Neural cell (in vitro differentiated cells): ENCODE measurements at regions not wholly inside any gene's neighbourhood (a gene's known extent, or its start where the extent isn't known, plus 50 kb on each side); places are given as distances from the start of the nearest gene placed in this dataset.
"Not testable (repeated sequence)": the region's sequence is repeated elsewhere in the genome, so short reads cannot be mapped to it uniquely, and the experiment has no call there.

ENCODE experiments used
- H2AFZ ChIP-seq: fragments of 200-600, 300-800 bp; sonication (generic), shearing (Covaris generic); 2 replicates; pipeline ENCODE4 v1.6.0; 2014; ENCODE audit warnings: low read depth, mild to moderate bottlenecking, antibody characterized with exemption, low read length, moderate library complexity
- H3F3A ChIP-seq: fragments of 200-600 bp; shearing (Covaris generic); 2 replicates; pipeline ENCODE4 v1.6.1; 2016; ENCODE audit warnings: mild to moderate bottlenecking, moderate library complexity, mixed read lengths, antibody characterized with exemption, low read length; ENCODE audit not compliant: insufficient read depth, poor library complexity, severe bottlenecking
- H3K27ac ChIP-seq: fragments of 200-600, 300-800 bp; sonication (generic), shearing (Covaris generic); 2 replicates; pipeline ENCODE4 v1.5.1; 2014; ENCODE audit warnings: mild to moderate bottlenecking, low read length, moderate library complexity
- H3K27me3 ChIP-seq: fragments of 300-800, 200-600 bp; sonication (generic), shearing (Covaris generic); 2 replicates; pipeline ENCODE4 v1.6.0; 2014; ENCODE audit warnings: mild to moderate bottlenecking, low read depth, low read length, moderate library complexity; ENCODE audit not compliant: insufficient read depth
- H3K36me3 ChIP-seq: fragments of 300-800, 200-600 bp; sonication (generic), shearing (Covaris generic); 2 replicates; pipeline ENCODE4 v1.5.1; 2014; ENCODE audit warnings: mild to moderate bottlenecking, antibody characterized with exemption, low read length, moderate library complexity; ENCODE audit not compliant: insufficient read depth
- H3K4me2 ChIP-seq: fragments of 300-800, 200-600 bp; sonication (generic), shearing (Covaris generic); 2 replicates; pipeline ENCODE4 v1.6.0; 2014; ENCODE audit warnings: mild to moderate bottlenecking, low read length
- H3K4me3 ChIP-seq: fragments of 300-800, 200-600 bp; sonication (generic), shearing (Covaris generic); 2 replicates; pipeline ENCODE4 v1.5.1; 2014; ENCODE audit warnings: mild to moderate bottlenecking, low read length, moderate library complexity
- H3K79me2 ChIP-seq: fragments of 200-600 bp; shearing (Covaris generic); replicated peaks from 2 replicates; pipeline ENCODE4 v1.6.0; 2014; ENCODE audit warnings: mild to moderate bottlenecking, low read length, moderate library complexity; ENCODE audit not compliant: insufficient read depth
- H3K9ac ChIP-seq: fragments of 300-800, 200-600 bp; sonication (generic), shearing (Covaris generic); 2 replicates; pipeline ENCODE4 v1.6.1; 2016; ENCODE audit warnings: mild to moderate bottlenecking, low read length, mixed read lengths
- H3K9me2 ChIP-seq: fragments of 200-600 bp; shearing (Covaris generic); 2 replicates; pipeline ENCODE4 v1.6.1; 2016; ENCODE audit warnings: mild to moderate bottlenecking, low read length, mixed read lengths; ENCODE audit not compliant: insufficient read depth
- H3K9me3 ChIP-seq: fragments of 200-600, 300-800 bp; sonication (generic), shearing (Covaris generic); 2 replicates; pipeline ENCODE4 v1.6.1; 2016; ENCODE audit warnings: mild to moderate bottlenecking, mixed run types, low read length, moderate library complexity, mixed read lengths
- H4K20me1 ChIP-seq: fragments of 200-600 bp; shearing (Covaris generic); 2 replicates; pipeline ENCODE4 v1.6.1; 2016; ENCODE audit warnings: mild to moderate bottlenecking, mixed run types; ENCODE audit not compliant: insufficient read depth
- CTCF ChIP-seq: fragments of 450-650 bp; IDR thresholded peaks from 2 replicates; pipeline ENCODE4 v1.5.1; 2014; ENCODE audit warnings: antibody characterized with exemption, mild to moderate bottlenecking, moderate library complexity; ENCODE audit not compliant: poor library complexity, severe bottlenecking
- EP300 ChIP-seq: fragments of 450-650 bp; conservative IDR thresholded peaks from 2 replicates; pipeline ENCODE4 v1.6.1; 2014; ENCODE audit warnings: antibody characterized with exemption, mild to moderate bottlenecking, moderate library complexity; ENCODE audit not compliant: poor library complexity, severe bottlenecking
- EZH2 ChIP-seq: fragments of 200-600, 300-800 bp; shearing (Covaris generic), sonication (generic); IDR thresholded peaks from 2 replicates; pipeline ENCODE4 v1.6.1; 2014; ENCODE audit warnings: antibody characterized with exemption, low read length, borderline replicate concordance, mild to moderate bottlenecking; ENCODE audit not compliant: insufficient read depth, poor library complexity, severe bottlenecking
- MXI1 ChIP-seq: fragments of 450-650 bp; conservative IDR thresholded peaks from 2 replicates; pipeline ENCODE4 v1.6.1; 2014; ENCODE audit warnings: antibody characterized with exemption, mild to moderate bottlenecking; ENCODE audit not compliant: poor library complexity, severe bottlenecking
- POLR2AphosphoS5 ChIP-seq: IDR thresholded peaks from 2 replicates; pipeline ENCODE4 v1.6.1; 2012
- RAD21 ChIP-seq: fragments of 450-650 bp; conservative IDR thresholded peaks from 2 replicates; pipeline ENCODE4 v1.6.1; 2014; ENCODE audit warnings: antibody characterized with exemption, mild to moderate bottlenecking, moderate library complexity
- SMC3 ChIP-seq: fragments of 450-650 bp; conservative IDR thresholded peaks from 2 replicates; pipeline ENCODE4 v1.6.1; 2014; ENCODE audit warnings: antibody characterized with exemption, mild to moderate bottlenecking, moderate library complexity; ENCODE audit not compliant: poor library complexity
- TAF1 ChIP-seq: IDR thresholded peaks from 2 replicates; pipeline ENCODE4 v1.6.1; 2012; ENCODE audit warnings: low read depth
- TF ChIP-seq, protein P1 (sequence below): IDR thresholded peaks from 2 replicates; pipeline ENCODE4 v1.6.1; 2012; ENCODE audit warnings: borderline replicate concordance

DNA sequence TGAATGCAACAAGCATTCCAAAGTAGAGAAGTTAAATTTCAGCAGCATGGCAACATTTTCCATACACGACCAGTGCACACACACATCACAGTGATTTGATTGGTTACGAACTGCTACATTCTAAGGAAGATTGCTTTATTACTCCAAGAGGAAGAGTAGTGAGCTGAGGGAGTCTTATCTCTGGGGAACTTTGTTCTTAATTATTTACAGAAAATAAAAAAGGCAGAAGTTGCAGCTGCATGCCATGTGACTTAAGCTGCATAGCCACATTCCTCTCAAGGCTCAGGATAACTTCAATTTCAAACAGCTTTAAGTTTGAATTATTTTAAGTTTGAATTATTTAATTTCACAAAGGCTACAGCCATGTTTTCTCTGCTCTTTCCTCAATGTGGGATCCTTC lies 71.6 kb upstream of the HSPB3 start:
- H3K27ac ChIP-seq: no peak overlapping the region
- H3K4me3 ChIP-seq: no peak overlapping the region
- H3K36me3 ChIP-seq: no peaks in the 10 kb centered on the region
- no peaks in the 10 kb centered on the region for H3K9me3 ChIP-seq
- no peak for TF ChIP-seq POLR2AphosphoS5
- no peak for TF ChIP-seq CTCF
- TF ChIP-seq RAD21: no peak
- no peak for TF ChIP-seq EZH2
- no peak for TF ChIP-seq MXI1
- TF ChIP-seq SMC3: no peak
- no peak for TF ChIP-seq EP300
- TF ChIP-seq TAF1: no peak
- TF ChIP-seq, protein P1, sequence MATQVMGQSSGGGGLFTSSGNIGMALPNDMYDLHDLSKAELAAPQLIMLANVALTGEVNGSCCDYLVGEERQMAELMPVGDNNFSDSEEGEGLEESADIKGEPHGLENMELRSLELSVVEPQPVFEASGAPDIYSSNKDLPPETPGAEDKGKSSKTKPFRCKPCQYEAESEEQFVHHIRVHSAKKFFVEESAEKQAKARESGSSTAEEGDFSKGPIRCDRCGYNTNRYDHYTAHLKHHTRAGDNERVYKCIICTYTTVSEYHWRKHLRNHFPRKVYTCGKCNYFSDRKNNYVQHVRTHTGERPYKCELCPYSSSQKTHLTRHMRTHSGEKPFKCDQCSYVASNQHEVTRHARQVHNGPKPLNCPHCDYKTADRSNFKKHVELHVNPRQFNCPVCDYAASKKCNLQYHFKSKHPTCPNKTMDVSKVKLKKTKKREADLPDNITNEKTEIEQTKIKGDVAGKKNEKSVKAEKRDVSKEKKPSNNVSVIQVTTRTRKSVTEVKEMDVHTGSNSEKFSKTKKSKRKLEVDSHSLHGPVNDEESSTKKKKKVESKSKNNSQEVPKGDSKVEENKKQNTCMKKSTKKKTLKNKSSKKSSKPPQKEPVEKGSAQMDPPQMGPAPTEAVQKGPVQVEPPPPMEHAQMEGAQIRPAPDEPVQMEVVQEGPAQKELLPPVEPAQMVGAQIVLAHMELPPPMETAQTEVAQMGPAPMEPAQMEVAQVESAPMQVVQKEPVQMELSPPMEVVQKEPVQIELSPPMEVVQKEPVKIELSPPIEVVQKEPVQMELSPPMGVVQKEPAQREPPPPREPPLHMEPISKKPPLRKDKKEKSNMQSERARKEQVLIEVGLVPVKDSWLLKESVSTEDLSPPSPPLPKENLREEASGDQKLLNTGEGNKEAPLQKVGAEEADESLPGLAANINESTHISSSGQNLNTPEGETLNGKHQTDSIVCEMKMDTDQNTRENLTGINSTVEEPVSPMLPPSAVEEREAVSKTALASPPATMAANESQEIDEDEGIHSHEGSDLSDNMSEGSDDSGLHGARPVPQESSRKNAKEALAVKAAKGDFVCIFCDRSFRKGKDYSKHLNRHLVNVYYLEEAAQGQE: no peak
- H3K79me2 ChIP-seq: no peaks in the 10 kb centered on the region
- H4K20me1 ChIP-seq: no peaks in the 10 kb centered on the region
- no peak overlapping the region for H3K4me2 ChIP-seq
- no peak overlapping the region for H2AFZ ChIP-seq
- H3K9ac ChIP-seq: no peak overlapping the region
- H3K27me3 ChIP-seq: no peaks in the 10 kb centered on the region
- no peaks in the 10 kb centered on the region for H3F3A ChIP-seq
- H3K9me2 ChIP-seq: no peaks in the 10 kb centered on the region

GRCh38 chr5:54383225-54383901 lies 72.1 kb upstream of the HSPB3 start:
- no peak overlapping the region for H3K4me3 ChIP-seq
- H3K4me2 ChIP-seq: no peak overlapping the region
- H3K79me2 ChIP-seq: no peaks in the 10 kb centered on the region
- no peak overlapping the region for H2AFZ ChIP-seq
- H3K9me3 ChIP-seq: no peaks in the 10 kb centered on the region
- H3K36me3 ChIP-seq: no peaks in the 10 kb centered on the region
- no peak overlapping the region for H3K9ac ChIP-seq
- H3K27me3 ChIP-seq: no peaks in the 10 kb centered on the region
- no peaks in the 10 kb centered on the region for H3K9me2 ChIP-seq
- no peak for TF ChIP-seq SMC3
- TF ChIP-seq RAD21: no peak
- TF ChIP-seq EZH2: no peak
- no peaks in the 10 kb centered on the region for H4K20me1 ChIP-seq
- no peak overlapping the region for H3K27ac ChIP-seq
- H3F3A ChIP-seq: no peaks in the 10 kb centered on the region

DNA sequence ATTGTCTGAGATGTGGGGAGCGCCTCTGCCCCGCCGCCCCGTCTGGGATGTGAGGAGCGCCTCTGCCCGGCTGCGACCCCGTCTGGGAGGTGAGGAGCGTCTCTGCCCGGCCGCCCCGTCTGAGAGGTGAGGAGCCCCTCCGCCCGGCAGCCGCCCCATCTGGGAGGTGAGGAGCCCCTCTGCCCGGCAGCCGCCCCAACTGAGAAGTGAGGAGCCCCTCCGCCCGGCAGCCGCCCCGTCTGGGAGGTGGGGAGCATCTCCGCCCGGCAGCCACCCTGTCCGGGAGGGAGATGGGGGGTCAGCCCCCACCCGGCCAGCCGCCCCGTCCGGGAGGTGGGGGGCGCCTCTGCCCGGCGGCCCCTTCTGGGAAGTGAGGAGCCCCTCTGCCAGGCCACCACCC lies 70.9 kb upstream of the ARL15 start:
- H3K9ac ChIP-seq, H3K4me2 ChIP-seq: not testable (repeated sequence)

More for the DNA sequence above, 70.9 kb upstream of the ARL15 start:
- not testable (repeated sequence) for H3K9me2 ChIP-seq, H3K27ac ChIP-seq, H3K36me3 ChIP-seq, H3K9me3 ChIP-seq, H2AFZ ChIP-seq, H3K79me2 ChIP-seq, H4K20me1 ChIP-seq, H3K27me3 ChIP-seq, H3F3A ChIP-seq, H3K4me3 ChIP-seq
